HG02610 (cell line): ENCODE measurements at regions not wholly inside any gene's neighbourhood (a gene's known extent, or its start where the extent isn't known, plus 50 kb on each side); places are given as distances from the start of the nearest gene placed in this dataset.

ENCODE experiments used
- ATAC-seq: cut with Tn5 transposase; IDR thresholded peaks from one replicate; pipeline ENCODE4 v1.9.1; 2021; ENCODE audit warnings: mild to moderate bottlenecking, moderate library complexity; ENCODE audit not compliant: unreplicated experiment

DNA sequence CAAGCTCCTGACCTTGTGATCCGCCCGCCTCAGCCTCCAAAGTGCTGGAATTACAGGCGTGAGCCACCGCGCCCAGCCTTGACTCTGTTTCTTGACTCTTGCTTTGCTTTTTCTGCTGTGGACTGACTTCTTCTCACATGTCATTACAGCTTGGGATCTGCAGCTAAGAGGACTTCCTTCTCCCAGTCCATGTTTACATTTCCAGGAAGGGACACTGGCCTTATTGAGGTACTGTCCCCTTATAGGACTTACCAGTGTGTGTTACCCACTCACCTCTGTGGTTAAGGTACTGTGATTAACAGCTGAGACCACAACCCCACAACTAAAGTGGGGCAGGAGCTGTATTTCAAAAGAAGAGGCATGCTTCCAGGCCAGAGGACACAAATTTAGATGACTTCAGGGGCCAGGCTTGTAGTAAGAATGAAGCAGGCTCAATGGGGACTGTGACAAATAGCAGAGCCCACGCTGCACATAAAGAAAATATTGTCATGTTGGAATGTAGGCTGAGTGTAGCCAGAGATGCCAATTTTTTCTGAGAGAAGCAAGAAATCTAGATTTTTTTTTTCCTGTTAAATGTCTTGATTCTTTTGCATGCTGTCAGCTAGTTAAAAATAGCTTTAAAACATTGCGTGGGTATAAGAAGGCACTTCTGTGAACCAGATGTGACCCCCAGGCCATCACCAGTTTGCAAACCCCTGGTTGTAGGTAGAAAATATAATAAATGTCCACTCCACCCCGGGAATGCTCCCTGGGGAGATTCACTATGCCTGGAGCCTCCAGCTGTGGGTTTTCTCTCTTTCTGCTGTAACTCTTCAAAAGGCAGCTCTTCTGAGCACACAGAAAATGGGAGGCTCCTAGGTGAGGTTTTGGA lies 75.0 kb downstream of the PTPDC1 start:
- ATAC-seq, result no peak

DNA sequence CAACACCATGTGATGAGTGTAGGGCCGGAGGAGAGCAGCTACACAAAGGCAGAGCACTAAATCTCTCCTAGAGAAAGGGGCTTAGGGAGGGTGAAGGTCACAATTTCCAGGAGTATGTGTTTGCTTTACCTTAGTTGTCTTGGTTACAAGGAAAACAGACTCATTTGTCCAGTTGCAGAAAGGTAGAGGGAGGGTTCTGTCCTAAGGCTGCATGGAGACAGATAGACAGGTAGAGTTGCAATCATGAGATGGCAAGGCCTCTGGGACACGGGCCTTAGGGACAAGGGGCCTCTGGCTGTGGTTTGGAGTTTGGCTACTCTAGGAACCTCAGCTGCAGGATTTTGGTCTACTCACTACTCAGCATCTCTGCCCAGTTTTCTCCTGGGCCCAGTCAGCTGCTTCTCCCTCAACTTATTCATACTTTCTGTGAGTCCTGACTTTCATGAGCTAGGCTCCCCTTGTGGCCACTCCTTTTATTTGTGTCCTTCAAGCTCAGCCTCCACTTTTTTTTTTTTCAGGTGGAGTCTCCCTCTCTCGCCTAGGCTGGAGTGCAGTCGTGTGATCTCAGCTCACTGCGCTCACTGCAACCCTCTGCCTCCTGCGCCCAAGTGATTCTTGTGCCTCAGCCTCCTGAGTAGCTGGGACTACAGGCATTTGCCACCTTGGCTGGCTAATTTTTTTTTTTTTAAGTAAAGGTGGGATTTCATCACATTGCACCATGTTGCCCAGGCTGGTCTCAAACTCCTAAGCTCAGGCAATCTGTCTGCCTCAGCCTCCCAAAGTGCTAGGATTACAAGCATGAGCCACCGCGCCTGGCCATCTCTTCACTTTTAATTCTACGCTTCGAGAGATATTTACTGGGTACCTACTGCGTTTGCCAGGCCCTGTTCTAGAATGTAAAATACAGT lies 76.6 kb downstream of the PTPDC1 start:
- no peak for ATAC-seq

DNA sequence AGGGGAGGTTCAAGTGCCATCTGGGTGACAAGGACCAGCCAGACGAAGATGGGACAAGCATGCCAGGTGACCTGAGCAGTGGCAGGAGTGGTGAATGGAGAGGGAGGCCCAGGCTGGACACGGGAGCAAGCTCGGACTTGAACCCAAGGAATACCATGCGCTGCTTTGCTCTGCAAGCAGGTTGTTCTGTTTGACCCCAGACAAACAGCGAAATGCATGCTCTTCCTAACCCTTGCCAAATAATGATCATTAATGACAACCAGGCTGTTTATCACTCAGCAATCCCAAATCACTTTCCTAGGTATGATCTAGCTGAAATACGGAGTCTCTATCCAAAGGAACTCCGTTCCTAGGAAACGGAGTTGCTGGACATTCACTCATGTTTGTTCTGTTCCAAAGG lies 77.4 kb downstream of the PTPDC1 start:
- ATAC-seq, result no peak

DNA sequence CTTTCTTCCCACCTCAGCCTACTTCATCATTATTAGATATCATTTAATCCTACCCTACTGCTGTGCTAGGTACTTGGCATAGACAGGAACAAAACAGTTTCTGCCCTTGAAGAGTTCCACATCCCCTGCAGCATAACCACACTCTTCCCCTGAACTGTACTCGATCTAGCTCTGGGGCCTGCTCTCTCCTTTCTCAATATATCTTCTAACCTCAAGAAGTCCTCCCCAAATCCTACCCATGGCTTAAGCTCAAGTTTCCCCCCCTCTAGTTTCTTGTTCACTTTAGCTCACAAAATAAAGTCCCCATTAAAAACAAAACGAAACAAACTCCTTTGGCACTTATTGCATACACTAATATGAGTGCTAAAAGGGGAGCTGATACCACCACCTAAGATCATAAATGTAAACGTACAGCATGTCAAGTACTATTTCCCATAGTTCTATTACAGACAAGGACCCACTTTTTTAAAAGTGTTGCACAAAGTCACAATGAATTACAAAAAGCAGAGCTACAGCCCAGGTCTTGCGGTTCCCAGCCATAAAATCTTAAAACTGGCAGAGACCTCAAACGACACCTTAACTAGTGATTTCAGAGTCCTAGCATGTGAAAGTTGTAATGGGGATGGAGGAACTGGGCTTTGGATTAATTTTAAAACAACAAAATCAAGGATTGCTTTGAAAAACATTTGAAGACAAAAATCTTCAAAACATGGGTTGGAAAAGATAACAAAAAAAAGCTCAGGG lies 80.7 kb downstream of the PTPDC1 start:
- ATAC-seq, result no peak

DNA sequence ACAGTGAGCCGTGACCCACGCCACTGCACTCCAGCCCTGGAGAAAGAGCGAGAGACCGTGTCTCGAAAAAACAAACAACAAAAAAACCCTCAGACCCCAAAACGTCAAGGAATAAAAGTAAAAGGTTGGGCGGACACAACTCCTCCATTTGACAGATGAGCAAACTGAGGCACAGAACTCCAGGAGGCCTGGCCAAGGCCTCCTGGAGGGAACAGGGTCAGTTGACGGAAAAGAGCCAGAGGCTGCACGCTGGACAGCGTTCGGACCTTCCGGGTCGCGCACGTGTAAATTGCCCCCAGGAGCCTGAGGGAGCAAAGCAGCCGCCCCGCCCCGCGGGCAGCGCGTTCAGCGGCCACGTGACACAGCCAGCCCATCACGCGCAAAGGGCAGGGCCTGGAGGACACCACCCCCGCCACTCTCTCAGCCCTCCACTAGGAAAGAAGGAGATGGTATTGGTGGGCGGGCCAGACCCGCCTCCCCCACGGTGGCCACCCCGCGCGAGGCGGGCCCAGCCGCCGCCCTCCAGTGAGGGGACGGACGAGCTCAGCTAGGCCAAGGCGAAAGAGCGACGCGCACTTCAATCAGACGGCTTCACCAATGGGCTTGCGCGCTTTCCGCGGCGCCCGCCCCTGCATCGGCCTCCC lies 81.5 kb downstream of the PTPDC1 start:
- ATAC-seq, result peak; percentile 91

DNA sequence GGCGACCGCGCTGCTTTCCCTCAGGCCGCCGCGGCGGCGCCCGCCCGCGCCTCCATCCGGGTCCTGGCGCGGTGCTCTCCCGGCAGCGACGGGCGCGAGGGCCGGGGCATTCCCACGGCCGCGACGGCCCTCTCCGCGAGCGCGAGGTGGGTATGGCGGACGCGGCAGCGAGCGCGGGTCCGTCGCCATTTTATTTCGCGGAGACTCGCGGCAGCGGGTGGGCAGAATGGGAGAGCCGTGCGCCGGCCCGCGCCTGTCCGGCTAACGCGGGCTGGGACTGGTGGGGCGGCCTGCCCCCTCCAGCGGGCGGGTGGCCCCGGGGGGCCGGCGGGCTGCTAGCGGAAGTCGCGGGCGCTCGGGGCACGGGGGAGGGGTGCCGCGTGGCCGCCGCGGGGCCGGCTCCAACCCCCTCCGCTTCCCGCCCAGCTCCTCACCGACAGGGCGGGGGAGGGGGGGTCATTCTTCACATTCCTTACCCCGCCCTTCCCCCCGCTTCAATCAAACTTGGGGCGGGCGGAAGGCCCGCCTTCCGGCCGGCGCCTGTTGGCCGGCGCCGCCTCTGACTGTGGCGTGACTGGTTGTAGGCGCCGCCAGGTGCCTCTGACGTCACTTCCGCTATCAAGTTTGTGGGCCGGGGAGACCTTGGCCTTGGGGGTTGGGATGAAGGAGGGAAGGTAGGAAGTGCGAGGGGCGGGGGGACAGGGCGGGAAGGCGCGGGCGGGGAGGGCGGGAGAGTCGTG lies 82.1 kb downstream of the PTPDC1 start:
- ATAC-seq, result peak; percentile 65

DNA sequence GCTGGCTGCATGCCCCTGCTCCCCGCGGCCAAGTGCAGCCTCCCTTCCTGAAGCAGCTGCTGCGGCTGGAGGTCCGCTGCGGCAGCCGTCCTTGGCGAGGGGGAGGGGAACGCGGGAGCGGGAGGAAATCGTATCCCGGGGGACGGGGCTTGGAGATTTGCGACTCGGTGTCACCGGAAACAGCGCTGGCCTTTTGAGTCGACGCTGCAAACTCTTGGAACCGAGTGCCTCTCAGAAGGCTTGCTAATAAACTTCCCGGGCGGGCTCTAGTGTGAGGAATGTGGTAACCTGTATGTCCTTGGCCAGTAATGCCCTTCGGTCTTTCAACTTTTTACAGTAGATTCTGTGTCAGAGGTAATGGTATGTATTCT lies 82.7 kb downstream of the PTPDC1 start:
- no peak for ATAC-seq

DNA sequence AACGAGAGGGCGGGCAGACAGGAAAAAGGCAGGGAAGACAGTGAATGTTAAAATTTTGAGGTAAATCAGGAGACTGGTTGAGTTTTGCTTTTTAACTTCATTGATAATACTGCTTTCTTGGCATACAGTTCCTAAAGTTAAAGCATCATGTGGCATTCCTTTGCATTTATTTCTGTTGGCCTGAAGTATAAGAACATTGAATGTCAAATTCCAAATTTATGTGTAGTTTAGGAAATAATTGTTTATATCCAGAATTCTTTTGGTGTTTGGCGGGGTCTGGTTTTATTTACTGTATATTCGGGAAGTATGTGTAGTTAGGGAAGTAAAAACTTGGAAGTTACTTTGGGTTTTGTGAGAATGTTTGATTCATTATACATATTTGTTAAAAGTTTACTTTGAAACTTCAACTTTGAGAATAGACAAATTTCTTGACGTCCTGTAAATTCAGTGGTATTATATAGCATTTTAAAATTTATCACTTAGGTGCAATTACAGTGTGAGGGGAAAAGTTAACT lies 83.2 kb downstream of the PTPDC1 start:
- no peak for ATAC-seq

DNA sequence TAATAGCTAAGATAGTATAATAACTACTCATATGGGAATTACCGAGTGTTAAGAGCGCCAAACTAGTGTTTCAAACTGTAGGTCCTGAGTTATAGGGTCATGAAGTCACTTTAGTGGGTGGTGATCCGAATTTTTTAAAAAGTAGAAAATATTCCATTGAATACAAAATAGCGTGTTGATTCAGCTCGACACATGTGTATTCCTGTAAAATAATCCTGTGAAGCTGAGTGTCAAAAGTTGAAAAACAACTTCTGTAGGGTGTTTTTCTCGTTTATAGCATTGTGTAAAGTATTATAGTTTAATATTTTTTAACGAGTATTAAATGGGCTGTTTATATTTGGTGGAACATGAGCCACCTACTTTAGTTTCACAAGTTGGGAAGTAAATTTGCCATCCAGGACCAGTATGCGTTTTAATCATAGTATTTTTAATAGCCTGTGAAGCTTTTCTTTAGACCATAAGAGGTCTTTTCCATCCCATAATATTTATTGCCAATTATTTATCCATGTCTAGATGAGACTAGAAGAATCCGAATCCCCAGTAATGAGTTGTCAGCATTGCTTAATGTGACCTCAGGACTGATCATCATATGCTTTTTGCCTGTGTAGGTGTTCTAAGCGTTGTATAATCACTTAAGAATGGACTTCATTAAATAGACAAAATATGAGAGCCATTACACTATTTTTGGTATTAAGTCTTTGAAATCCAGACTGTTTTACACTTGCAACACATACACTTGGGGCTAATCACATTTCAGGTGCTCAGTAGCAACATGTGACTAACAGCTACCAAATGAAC lies 84.1 kb downstream of the PTPDC1 start:
- ATAC-seq, result no peak

DNA sequence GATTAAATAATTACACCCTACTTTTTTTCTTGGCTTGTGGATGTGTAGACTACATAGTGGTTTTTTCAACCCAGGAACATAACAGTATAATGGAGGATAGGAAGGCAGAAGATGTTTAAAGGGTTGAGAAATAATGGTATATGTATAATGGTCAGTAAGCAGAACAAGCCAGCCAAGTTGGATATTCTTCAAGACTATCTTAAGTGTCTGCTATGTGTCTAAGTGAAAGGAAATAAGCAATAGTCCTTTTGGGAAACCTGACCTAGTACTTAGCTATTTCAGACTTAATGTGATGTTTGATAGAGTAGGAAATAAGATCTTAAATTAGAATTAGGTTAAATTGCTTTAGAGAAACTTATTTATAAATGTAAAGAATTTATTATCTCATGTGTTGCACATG lies 85.7 kb downstream of the PTPDC1 start:
- no peak for ATAC-seq

DNA sequence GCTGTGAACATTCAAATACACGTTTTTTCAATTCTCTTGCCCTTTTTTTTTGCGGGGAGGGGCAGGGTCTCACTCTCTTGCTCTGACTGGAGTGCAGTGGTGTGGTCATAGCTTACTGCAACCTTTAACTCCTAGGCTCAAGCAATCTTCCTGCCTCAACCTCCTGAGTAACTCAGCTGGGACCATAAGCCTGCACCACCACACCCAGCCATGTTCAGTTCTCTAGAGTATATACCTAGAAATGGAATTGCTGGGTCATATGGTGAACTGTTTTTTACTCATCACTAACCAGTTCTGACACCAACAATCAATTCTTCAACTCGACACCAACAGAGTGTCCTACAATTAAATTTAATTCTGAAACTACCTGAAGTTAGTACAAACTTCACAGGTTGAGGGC lies 85.5 kb upstream of the ZNF169 start:
- ATAC-seq, result peak; percentile 83

DNA sequence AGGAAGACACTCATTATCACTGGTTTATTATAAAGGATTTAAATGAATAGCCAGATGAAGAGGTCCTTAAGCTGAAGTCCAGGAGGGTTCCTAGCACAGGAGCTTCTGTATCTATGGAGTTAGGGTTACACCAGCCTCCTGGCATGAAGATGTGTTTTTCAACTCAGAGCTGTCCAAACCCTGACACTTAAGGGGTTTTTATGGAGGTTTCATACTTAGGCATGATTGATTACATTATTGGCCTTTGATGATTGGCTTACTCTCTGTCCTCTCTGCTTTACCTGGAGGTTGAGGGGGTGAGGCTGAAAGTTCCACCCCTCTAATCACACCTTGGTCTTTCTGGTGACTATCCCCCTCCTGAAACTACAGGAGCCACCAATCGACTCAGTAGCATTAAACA lies 84.9 kb upstream of the ZNF169 start:
- ATAC-seq, result no peak

DNA sequence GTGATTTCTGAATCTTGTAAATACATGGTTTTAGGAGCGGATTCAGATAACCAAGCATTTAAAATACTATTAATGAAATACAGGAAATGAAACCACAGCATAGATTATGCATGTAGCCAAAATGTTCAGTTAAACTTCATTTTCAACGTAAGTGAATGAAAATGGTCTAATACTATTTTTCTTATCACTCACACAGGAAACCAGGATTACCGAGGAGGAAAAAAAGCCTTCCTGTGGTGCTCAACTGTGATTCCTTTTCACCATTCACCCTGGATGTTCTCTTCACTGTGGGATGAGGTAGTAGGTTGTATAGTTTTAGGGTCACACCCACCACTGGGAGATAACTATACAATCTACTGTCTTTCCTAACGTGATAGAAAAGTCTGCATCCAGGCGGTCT lies 83.4 kb upstream of the ZNF169 start:
- no peak for ATAC-seq

DNA sequence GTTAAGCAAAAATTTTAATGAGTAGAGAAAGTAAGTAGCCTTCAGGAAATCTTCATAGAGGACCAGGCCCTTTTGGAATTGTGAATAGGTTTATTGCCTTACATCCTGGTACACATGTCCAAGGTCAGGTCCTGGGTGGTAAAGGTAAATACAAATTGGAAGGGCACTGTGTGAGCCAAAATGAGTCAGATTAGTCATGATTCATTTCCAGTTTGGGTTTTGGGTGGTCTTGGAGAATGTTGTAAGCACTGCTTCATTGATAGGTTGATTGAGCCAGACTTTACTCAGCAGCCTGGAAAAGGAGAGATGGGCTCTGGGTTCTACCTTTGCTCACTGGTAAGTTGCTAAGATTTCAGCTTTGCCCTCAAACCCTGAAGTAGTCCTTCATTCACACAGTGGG lies 82.5 kb upstream of the ZNF169 start:
- ATAC-seq, result no peak

DNA sequence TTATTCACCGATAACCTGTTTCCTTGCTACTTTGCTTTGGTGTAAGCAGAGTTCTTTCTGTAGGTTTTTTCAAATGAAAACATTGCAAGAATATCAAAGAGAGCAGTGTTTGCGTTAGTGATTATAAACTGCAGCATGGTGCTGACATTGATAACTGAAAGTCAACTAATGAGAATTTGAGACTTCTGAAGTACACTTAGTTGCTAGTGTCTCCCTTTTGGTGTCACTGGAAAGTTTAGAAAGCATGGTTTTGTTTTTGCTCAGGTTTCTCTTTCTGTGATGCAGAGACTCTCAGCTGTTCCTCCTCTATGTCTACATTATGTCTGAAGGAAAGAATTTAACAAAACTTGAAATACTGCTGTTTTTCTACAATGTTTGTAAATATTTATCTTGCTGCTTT lies 80.2 kb upstream of the ZNF169 start:
- peak; percentile 70 for ATAC-seq

DNA sequence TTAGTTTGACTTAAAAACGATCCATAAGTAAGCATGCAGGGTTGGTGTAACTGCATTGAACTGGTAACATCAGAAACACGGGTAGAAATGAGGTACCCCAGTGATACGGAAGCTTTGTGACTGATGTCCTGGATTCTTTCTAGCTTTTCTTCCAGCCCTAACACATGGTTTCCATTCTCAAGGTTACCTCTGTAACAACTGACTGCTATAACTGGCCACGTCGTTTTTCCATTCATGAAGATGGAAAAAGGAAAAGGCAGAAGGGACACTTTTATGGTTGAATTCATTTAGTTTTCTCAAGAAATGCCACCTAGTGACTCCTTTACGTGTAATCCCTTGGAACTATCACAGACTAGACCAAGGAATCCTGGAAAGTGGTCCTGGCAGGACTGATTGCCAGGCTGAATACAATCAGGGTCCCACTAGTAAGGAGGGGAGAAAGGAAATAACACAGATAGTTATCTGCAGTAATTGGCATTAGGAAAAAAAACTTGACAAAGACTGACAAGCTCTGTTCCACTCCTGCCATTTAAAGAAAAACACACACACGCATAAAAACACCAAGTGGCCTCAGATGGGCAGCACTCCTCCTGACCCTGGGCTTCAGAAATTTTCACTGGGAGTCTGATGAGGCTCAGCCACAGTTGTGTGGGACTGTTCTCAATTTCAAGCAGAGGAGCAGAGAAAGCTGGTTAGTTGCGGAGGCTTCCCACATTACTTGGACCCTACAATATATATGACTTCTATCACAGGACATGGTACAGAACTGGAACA lies 77.5 kb upstream of the ZNF169 start:
- ATAC-seq, result no peak

DNA sequence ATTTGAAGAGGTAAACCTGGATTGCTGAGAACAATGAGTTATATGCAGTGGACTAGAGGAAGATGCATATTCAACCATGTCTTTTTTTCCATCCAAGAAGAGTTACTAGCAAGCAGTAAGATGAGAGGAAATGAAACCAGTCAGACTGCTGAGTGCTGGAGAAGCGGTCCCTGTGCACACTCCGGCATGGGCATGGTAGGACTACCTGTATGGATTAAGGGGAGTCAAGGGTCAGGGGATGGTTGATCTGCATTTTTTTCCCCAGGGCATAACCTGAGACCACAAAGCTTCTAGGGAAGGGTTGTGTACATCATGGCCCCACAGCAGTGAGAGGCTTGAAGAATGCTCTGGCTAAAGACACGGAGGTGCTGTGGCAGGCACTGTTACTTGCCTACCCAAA lies 76.6 kb upstream of the ZNF169 start:
- ATAC-seq, result no peak

DNA sequence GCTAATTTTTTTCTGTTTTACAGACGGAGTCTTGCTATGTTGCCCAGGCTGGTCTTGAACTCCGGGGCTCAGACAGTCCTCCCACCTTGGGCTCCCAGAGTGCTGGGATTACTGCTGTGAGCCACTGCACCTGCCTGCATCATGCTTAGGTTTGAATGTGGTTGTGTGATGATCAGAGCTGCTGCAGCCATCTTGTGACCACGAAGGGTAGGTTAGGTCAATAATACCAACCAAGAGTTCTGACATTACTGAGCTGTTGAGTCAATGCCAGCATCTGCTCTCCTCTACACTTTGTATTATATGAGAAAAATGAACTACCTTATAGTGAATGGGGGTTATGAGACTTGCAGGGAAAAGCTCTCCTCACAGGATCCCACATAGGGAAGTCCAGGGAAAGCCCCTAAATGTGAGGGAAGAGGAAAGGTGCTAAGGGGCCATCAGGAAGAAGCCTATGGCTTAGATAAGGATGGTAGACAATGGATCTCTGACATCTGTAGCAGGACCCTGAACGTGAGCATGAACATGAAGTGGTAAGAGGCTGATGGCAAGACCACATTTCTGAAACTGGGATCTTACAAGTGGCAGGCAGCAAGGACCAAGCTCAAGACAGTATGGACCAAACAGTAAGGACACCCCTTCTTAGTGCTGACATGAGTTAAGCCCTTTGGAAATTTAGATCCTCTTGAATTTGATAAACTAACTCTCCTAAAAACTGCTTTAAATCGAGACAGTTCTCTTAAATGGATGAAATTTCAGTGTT lies 75.7 kb upstream of the ZNF169 start:
- ATAC-seq, result no peak
